HepG2 (cell line): ENCODE measurements at regions not wholly inside any gene's neighbourhood (a gene's known extent, or its start where the extent isn't known, plus 50 kb on each side); places are given as distances from the start of the nearest gene placed in this dataset.

ENCODE experiments used
- ATM ChIP-seq: fragments of 450-650 bp; IDR thresholded peaks from 2 replicates; pipeline ENCODE4 v1.7.1; 2017; ENCODE audit warnings: mild to moderate bottlenecking, borderline replicate concordance
- CC2D1A ChIP-seq: sonication (generic); formaldehyde crosslinking; IDR thresholded peaks from 2 replicates; pipeline ENCODE4 v1.8.1; 2023; ENCODE audit warnings: mild to moderate bottlenecking, missing genetic modification reagents
- FOXA3 ChIP-seq: IDR thresholded peaks from 2 replicates; pipeline ENCODE4 v1.6.1; 2016; ENCODE audit warnings: missing genetic modification reagents, missing compliant biosample characterization
- FOXO1 ChIP-seq: sonication (generic); formaldehyde crosslinking; IDR thresholded peaks from 2 replicates; pipeline ENCODE4 v1.4.0; 2020; ENCODE audit warnings: missing genetic modification reagents
- HDAC2 ChIP-seq: sonication (generic); formaldehyde crosslinking; IDR thresholded peaks from 2 replicates; pipeline ENCODE4 v1.4.0; 2020; ENCODE audit warnings: missing genetic modification reagents
- KAT2B ChIP-seq: fragments of 150-350 bp; IDR thresholded peaks from 2 replicates; pipeline ENCODE4 v1.6.1; 2014; ENCODE audit warnings: low read depth, low read length, borderline replicate concordance
- KLF16 ChIP-seq, 2 experiments: sonication (generic) in 1 of 2; formaldehyde crosslinking in 1 of 2; IDR thresholded peaks; 2 replicates each; pipeline versions ENCODE4 v1.6.1 to v1.8.0; 2016 to 2023; ENCODE audit warnings: missing genetic modification reagents in 2 of 2, missing compliant biosample characterization in 1 of 2
- MIXL1 ChIP-seq: IDR thresholded peaks from 2 replicates; pipeline ENCODE4 v1.6.1; 2016
- PAX8 ChIP-seq: sonication (generic); formaldehyde crosslinking; IDR thresholded peaks from 2 replicates; pipeline ENCODE4 v1.8.0; 2022; ENCODE audit warnings: mild to moderate bottlenecking, missing genetic modification reagents, borderline replicate concordance
- SIN3B ChIP-seq: fragments of 150-350 bp; IDR thresholded peaks from 2 replicates; pipeline ENCODE4 v1.6.1; 2014; ENCODE audit warnings: low read length
- SOX13 ChIP-seq, 3 experiments: fragments of 450-650 bp in 1 of 3; sonication (generic) in 1 of 3; formaldehyde crosslinking in 1 of 3; IDR thresholded peaks in 2 of 3; conservative IDR thresholded peaks in 1 of 3; 2 replicates each; pipeline versions ENCODE4 v1.5.0 to v1.6.1; 2016 to 2020; ENCODE audit warnings: antibody characterized with exemption in 1 of 3, mild to moderate bottlenecking in 1 of 3, missing compliant biosample characterization in 1 of 3, missing genetic modification reagents in 1 of 3, moderate library complexity in 1 of 3
- ZNF350 ChIP-seq: sonication (generic); formaldehyde crosslinking; IDR thresholded peaks from 2 replicates; pipeline ENCODE4 v1.4.0; 2020; ENCODE audit warnings: mild to moderate bottlenecking, low read depth, missing genetic modification reagents, borderline replicate concordance
- ZNF496 ChIP-seq: sonication (generic); formaldehyde crosslinking; IDR thresholded peaks from 2 replicates; pipeline ENCODE4 v1.8.1; 2023; ENCODE audit warnings: mild to moderate bottlenecking, moderate library complexity, missing genetic modification reagents; ENCODE audit not compliant: insufficient replicate concordance
- ZNF570 ChIP-seq: sonication (generic); formaldehyde crosslinking; IDR thresholded peaks from 2 replicates; pipeline ENCODE4 v1.4.0; 2020; ENCODE audit warnings: mild to moderate bottlenecking, missing genetic modification reagents, borderline replicate concordance
- ZNF724P ChIP-seq: sonication (generic); formaldehyde crosslinking; IDR thresholded peaks from 2 replicates; pipeline ENCODE4 v1.8.0; 2022; ENCODE audit warnings: missing genetic modification reagents, borderline replicate concordance
- ZNF777 ChIP-seq: sonication (generic); formaldehyde crosslinking; IDR thresholded peaks from 2 replicates; pipeline ENCODE4 v1.4.0; 2020; ENCODE audit warnings: missing genetic modification reagents
- TF ChIP-seq, protein P1 (sequence below): sonication (generic); formaldehyde crosslinking; IDR thresholded peaks from 2 replicates; pipeline ENCODE4 v1.5.1; 2020; ENCODE audit warnings: mild to moderate bottlenecking, moderate library complexity, missing genetic modification reagents
- TF ChIP-seq, protein P2 (sequence below): sonication (generic); formaldehyde crosslinking; conservative IDR thresholded peaks from 2 replicates; pipeline ENCODE4 v1.4.0; 2020; ENCODE audit warnings: mild to moderate bottlenecking, missing genetic modification reagents, moderate library complexity
- TF ChIP-seq, protein P3 (sequence below): sonication (generic); formaldehyde crosslinking; IDR thresholded peaks from 2 replicates; pipeline ENCODE4 v1.9.0; 2021; ENCODE audit warnings: missing genetic modification reagents, mild to moderate bottlenecking, borderline replicate concordance
- TF ChIP-seq, protein P4 (sequence below): sonication (generic); formaldehyde crosslinking; IDR thresholded peaks from 2 replicates; pipeline ENCODE4 v1.5.0; 2020; ENCODE audit warnings: mild to moderate bottlenecking, missing genetic modification reagents

DNA sequence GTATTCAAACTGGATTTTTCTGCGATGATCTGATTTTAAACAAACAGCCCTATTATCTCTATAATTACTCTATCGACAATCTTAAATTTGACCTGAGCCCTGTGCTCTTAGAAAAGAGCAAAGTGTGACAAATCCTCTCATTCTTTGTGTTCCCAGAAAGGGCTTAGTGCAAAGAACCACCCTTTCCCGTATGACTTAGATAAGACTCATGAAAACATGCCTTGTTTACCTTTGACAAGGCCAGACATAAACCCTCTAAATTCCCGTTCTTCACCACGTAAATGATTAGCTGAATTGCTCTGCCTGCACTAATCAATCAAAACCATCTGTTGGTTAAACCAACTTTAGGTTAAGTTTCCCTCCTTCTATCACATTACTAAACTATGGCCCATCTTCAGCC is 285.7 kb upstream of the SEL1L start (continued):
- TF ChIP-seq, protein P1, sequence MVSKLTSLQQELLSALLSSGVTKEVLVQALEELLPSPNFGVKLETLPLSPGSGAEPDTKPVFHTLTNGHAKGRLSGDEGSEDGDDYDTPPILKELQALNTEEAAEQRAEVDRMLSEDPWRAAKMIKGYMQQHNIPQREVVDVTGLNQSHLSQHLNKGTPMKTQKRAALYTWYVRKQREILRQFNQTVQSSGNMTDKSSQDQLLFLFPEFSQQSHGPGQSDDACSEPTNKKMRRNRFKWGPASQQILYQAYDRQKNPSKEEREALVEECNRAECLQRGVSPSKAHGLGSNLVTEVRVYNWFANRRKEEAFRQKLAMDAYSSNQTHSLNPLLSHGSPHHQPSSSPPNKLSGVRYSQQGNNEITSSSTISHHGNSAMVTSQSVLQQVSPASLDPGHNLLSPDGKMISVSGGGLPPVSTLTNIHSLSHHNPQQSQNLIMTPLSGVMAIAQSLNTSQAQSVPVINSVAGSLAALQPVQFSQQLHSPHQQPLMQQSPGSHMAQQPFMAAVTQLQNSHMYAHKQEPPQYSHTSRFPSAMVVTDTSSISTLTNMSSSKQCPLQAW (CRISPR knock-in tag) = no peak
- TF ChIP-seq HDAC2 (CRISPR knock-in tag) (0 out of 2 replicates have a peak, but pooled peaks have one; percentile 18), ATM (no peak), ZNF496 (CRISPR knock-in tag) (no peak), SOX13 (IDR thresholded peaks at IDR 0.05) (no peak), SOX13 (CRISPR knock-in tag; conservative IDR thresholded peaks at IDR 0.05 in 1 of 2, IDR thresholded peaks at IDR 0.05 in 1 of 2) (peak in 1 of 2 experiments; percentile 80; a peak in 2 of 4 replicates), SIN3B (no peak), FOXO1 (CRISPR knock-in tag) (peak; percentile 51; the same call in 1 of the 2 replicates), KAT2B (no peak), ZNF570 (CRISPR knock-in tag) (no peak), KLF16 (CRISPR knock-in tag; IDR thresholded peaks at IDR 0.05) (no peak), CC2D1A (CRISPR knock-in tag) (no peak), FOXA3 (CRISPR knock-in tag) (peak; percentile 78), ZNF724P (no peak), PAX8 (CRISPR knock-in tag) (no peak), ZNF350 (no peak), ZNF777 (no peak), MIXL1 (no peak)
- TF ChIP-seq, protein P2, sequence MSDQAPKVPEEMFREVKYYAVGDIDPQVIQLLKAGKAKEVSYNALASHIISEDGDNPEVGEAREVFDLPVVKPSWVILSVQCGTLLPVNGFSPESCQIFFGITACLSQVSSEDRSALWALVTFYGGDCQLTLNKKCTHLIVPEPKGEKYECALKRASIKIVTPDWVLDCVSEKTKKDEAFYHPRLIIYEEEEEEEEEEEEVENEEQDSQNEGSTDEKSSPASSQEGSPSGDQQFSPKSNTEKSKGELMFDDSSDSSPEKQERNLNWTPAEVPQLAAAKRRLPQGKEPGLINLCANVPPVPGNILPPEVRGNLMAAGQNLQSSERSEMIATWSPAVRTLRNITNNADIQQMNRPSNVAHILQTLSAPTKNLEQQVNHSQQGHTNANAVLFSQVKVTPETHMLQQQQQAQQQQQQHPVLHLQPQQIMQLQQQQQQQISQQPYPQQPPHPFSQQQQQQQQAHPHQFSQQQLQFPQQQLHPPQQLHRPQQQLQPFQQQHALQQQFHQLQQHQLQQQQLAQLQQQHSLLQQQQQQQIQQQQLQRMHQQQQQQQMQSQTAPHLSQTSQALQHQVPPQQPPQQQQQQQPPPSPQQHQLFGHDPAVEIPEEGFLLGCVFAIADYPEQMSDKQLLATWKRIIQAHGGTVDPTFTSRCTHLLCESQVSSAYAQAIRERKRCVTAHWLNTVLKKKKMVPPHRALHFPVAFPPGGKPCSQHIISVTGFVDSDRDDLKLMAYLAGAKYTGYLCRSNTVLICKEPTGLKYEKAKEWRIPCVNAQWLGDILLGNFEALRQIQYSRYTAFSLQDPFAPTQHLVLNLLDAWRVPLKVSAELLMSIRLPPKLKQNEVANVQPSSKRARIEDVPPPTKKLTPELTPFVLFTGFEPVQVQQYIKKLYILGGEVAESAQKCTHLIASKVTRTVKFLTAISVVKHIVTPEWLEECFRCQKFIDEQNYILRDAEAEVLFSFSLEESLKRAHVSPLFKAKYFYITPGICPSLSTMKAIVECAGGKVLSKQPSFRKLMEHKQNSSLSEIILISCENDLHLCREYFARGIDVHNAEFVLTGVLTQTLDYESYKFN (CRISPR knock-in tag) = peak; percentile 23; the same call in 1 of the 2 replicates
- TF ChIP-seq, protein P3, sequence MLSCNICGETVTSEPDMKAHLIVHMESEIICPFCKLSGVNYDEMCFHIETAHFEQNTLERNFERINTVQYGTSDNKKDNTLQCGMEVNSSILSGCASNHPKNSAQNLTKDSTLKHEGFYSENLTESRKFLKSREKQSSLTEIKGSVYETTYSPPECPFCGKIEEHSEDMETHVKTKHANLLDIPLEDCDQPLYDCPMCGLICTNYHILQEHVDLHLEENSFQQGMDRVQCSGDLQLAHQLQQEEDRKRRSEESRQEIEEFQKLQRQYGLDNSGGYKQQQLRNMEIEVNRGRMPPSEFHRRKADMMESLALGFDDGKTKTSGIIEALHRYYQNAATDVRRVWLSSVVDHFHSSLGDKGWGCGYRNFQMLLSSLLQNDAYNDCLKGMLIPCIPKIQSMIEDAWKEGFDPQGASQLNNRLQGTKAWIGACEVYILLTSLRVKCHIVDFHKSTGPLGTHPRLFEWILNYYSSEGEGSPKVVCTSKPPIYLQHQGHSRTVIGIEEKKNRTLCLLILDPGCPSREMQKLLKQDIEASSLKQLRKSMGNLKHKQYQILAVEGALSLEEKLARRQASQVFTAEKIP = no peak
- TF ChIP-seq, protein P4, sequence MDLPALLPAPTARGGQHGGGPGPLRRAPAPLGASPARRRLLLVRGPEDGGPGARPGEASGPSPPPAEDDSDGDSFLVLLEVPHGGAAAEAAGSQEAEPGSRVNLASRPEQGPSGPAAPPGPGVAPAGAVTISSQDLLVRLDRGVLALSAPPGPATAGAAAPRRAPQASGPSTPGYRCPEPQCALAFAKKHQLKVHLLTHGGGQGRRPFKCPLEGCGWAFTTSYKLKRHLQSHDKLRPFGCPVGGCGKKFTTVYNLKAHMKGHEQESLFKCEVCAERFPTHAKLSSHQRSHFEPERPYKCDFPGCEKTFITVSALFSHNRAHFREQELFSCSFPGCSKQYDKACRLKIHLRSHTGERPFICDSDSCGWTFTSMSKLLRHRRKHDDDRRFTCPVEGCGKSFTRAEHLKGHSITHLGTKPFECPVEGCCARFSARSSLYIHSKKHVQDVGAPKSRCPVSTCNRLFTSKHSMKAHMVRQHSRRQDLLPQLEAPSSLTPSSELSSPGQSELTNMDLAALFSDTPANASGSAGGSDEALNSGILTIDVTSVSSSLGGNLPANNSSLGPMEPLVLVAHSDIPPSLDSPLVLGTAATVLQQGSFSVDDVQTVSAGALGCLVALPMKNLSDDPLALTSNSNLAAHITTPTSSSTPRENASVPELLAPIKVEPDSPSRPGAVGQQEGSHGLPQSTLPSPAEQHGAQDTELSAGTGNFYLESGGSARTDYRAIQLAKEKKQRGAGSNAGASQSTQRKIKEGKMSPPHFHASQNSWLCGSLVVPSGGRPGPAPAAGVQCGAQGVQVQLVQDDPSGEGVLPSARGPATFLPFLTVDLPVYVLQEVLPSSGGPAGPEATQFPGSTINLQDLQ (CRISPR knock-in tag) = no peak
